HG02759 (cell line): ENCODE measurements at regions not wholly inside any gene's neighbourhood (a gene's known extent, or its start where the extent isn't known, plus 50 kb on each side); places are given as distances from the start of the nearest gene placed in this dataset.
"Not testable (repeated sequence)": the region's sequence is repeated elsewhere in the genome, so short reads cannot be mapped to it uniquely, and the experiment has no call there.

Experiments used
- ATAC-seq: cut with Tn5 transposase; IDR thresholded peaks from one replicate; pipeline ENCODE4 v1.9.1; 2021; ENCODE audit warnings: mild to moderate bottlenecking, moderate library complexity; ENCODE audit not compliant: unreplicated experiment

DNA sequence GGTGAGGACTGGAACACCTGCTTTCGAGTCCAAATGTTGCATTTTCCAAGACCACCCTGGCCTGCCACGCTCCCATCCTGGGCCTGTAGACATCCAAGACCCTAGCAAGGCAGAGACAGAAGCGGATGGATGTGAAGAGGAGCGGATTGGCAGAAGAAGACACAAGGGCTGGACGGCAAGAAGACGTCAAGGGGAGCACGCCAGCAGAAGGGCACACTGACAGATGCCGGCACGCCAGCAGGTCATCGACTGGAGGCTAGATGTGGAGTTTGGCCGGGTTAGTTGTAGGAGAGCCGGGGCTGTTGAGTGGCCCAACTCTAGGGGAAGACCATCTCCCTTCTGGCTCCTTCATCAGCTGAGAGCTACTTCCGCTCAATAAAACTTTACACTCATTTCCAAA lies 251.6 kb downstream of the ZWINT start:
- ATAC-seq, result no peak

DNA sequence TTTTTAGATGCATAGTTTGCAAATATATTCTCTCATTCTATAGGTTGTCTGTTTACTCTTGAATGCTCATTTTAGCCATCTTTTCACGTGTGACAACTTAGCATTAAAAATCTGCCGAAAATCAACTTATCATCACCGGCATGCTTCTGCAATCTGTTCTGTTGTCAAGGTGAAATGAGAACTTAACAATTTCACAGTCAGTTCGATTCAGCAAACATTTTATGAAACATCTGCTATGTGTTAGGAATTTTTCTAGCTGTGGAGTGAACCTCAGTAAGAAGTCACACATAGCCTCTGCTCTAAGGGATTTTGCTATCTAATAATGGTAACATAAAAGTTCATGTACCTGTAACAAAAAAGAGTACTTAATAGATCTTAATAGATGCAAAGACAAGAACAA lies 256.1 kb downstream of the ZWINT start:
- ATAC-seq, result no peak

DNA sequence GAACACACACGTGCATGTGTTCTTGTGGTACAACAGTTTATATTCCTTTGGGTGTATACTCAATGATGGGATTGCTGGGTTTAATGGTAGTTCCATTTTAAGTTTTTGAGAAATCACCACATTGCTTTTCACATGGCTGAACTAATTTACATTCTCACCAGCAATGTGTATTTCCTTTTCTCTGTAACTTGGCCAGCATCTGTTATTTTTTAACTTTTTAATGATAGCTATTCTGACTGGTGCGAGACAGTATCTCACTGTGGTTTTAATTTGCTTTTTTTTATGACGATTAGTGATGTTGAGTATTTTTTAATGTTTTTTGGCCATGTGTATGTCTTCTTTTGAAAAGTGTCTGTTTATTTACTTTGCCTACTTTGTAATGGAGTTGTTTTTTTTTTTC lies 256.6 kb downstream of the ZWINT start:
- no peak for ATAC-seq

DNA sequence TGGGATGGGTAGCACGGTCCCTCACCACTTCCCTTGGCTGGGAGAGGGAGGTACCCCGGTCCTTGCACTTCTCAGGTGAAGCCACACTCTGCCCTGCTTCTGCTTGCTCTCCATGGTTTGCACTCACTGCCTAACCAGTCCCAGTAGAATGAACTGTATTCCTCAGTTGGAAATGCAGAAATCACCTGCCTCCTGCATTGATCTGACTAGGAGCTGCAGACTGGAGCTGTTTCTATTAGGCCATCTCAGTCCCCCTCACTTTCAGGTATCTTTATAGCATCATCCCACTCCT lies 264.9 kb downstream of the ZWINT start:
- ATAC-seq, result no peak

DNA sequence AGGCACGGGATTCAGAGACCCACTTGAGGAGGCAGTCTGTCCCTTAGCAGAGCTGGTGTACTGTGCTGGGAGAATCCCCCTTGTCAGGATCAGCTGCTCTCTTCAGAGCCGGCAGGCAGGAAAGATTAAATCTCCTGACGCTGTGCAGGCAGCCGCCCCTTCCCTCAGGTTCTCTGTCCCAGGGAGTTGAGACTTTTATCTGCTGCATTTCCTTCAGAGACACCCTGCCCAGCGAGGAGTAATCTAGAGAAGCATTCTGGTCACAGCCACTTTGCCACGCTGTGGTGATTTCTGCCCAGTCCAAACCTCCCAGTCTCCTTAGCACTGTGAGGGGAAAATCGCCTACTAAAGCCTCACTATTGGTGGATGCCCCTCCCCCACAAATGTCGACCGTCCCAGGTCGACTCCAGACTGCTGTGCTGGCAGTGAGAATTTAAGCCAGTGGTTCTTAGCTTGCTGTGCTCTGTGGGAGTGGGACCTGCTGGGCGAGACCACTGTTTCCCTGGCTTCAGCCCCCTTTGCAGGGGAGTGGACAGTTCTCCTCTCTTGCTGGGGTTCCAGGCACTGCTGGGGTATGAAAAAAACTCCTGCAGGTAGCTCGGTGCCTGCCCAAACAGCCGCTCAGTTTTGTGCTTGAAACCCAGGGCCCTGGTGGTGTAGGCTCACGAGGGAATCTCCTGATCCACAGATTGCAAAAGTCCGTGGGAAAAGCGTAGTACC lies 265.4 kb downstream of the ZWINT start:
- no peak for ATAC-seq

DNA sequence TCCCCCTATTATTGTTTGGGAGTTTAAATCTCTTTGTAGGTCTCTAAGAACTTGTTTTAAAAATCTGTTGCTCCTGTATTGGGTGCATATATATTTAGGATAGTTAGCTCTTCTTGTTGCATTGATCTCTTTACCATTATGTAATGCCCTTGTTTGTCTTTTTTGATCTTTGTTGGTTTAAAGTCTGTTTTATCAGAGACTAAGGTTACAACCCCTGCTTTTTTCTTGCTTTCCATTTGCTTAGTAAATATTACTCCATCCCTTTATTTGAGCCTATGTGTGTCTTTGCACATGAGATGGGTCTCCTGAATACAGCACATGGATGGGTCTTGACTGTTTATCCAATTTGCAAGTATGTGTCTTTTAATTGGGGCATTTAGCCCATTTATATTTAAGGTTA lies 267.4 kb downstream of the ZWINT start:
- not testable (repeated sequence) for ATAC-seq

DNA sequence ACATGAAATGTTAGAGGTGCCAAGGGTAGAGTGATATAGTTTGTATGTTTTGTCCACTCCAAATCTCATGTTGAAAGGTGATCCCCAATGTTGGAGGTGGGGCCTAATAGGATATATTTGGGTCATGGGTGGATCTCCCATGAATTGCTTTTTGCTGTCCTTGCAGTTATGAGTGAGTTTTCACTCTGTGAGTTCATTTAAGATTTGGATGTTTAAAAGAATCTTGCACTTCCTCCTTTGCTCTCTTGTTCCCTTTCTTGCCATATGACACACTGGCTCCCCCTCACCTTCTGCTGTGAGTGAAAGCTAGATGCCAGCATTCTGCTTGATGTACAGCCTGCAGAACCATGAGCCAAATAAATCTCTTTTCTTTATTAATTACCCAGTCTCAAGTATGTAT lies 269.2 kb downstream of the ZWINT start:
- no peak for ATAC-seq

DNA sequence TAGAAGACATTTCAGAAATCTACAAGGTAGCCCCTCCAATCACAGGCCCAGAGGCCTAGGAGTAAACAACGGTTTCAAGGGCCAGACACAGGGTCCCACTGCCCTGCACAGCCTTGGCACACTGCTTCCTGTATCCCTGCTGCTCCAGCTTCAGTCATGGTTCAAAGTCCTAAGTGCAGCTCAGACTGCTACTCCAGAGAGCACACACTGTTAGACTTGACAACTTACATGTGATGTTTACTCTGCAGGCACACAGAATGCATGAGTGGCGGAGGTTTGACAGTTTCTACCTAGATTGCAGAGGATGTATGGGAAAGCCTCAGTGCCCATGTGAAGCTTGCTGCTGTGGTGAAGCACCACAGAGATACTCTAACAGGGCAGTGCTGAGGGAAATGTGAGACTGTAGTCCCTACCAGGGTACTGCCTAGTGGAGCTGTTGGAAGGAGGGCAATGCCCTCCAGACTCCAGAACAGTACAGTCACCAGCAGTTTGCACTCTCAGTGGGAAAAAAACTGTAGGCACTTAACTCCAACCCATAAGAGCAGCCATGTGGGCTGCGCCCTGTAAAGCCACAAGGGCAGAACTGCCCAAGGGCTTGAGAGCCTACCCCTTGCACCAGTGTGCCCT lies 270.0 kb downstream of the ZWINT start:
- no peak for ATAC-seq

DNA sequence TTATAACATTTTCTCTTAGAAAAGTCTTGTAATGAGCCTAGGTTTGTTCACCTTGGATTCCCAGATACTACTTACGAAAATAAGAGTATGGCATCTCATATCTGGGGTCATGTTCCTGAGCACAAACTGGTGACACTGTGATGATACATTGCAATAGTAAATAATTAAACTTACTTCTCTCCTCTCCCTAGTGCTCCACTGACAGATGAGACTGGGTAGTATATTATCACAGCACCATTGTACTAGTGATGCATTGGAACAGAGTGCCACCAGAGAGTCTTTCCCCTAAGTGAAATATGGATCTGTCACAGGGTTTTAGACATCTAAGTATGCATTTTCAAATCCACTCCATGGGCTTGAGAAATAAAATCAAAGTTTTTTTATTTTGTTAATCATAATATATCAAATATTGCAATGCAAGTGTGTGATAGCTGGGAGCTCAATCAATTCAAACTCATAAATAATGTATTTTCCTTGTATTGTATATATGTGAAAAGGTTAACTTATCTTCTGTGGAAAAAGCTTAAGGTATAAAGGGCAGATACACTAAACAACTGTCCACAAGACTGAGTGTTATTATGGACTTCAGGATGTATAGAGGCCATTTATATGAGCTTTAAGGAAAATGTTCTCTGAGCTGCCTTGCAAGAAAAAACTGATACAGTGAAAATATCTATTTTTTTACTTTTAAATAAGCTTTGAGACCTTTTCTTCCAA lies 275.5 kb downstream of the ZWINT start:
- ATAC-seq, result no peak

DNA sequence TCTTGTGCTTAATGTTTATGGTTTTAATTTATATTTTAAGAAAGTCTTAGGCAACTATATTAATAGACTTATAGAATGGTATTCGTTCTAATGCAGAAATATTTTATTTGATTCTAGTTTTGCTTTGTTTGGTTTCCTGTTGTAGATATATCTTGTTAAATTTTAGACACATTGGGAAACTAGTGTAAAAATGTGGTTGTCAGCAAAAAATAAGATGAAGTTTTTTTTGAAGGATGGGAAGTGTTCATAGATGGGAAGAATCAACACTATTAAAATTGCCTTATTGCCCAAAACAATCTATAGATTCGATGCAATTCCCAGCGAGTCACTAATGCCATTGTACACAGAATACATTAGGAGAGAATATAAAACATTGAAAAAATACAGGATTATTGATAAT lies 278.9 kb downstream of the ZWINT start:
- ATAC-seq, result no peak

DNA sequence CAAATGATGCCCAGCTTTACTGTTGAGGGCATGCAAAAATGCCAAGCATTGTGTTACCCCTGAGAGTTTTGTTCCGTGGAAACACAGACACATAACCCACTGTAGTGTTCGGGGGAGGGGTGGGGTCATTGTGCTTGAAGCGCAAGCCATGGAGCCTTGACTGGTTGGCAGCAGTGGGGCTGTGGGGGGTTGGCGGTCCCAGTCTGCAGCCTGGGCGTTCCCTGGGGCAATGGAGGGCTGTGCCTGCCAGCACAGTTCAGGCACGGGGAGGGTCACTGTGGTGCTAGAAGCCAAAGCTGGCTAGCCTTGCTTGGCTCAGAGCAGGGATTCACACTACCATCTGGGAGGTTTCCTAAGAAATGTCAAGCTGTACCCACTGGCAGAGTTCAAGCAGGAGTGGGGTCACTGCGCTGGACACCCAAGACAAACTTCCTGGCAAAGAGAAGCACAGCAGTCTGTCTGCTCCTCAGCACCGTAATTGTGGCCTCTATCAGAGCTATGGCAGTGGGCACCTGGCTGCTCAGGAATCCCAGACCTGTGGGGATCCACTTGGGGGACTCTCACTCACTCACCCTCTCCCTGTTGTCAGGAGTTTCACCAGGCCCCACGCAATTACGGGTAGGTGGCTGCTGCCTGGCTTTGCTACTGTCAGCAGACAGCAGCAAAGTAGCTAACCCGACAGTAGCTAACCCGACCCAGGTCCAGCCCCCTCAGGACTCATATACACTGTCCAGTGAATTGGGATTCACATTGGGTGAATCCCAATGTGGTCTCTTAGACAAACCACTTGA lies 292.4 kb downstream of the ZWINT start:
- no peak for ATAC-seq

DNA sequence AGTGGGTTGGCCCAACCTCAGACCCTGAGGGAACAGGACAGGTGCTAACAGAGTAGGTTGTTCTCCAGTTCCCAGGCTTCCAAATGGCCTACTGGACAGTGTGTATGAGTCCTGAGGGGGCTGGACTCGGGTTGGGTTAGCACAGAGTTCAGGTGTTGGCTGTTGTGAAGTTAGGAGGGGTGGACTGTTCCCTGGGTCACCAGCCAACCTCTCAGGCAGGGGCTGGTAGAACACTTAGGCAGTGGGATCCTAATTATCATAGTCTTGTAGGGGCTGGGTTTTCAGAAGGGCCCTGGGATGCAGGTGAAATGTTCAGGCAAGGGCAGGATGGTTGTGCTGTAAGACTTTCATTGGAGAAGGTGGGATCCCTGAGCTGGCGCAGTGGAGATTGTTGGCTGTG lies 293.0 kb downstream of the ZWINT start:
- no peak for ATAC-seq

DNA sequence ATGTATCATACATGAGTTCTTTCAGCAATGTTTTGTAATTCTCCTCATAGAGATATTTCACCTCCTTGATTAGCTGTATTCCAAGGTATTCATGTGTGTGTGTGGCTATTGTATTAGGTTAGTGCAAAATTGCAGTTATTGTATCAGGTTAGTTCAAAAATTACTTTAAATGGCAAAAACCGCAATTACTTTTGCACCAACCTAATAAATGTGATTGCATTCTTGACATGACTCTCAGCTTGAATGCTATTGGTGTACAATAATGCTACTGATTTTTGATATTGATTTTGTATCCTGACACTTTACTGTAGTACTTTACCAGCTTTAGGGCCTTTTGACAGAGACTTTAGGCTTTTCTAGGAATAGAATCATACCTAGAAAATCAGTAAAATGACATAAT lies 297.4 kb downstream of the ZWINT start:
- no peak for ATAC-seq

DNA sequence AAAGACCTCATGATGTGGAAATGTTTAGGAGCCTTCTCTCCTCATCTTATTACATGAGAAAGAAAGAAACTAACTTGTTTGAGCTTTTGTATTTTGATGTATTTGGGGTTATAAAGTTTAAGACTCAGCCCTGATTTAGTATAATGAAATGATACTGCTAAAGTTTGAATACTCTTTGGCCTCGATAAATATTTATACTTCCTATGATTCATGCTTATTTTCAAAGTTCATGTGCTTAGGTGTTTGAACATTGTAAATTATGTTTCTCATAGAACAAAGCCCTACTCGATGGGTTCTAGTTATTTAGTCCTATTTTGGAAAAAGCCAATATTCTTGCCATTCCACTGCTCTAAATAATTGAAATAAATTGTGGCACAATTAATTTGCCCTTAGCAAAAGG lies 303.2 kb downstream of the ZWINT start:
- ATAC-seq, result no peak

DNA sequence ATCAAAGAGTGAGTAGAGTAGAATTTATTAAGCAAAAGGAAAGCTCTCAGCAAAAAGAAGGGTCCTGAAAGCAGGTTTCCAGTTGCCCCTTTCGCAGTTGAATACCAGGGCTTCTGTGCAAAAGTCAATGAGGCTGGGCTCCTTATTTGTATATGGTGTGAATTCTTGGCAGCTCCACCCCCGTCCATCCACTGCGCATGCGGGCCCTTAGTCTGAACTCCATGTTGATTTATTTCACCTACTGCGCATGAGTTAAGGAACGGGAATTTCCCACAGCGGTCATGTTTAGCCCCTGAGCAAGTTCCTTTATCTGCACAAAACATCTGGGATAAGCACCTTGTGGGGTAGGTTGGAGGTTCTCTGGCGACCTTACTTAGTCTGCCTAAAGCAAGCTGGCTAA lies 325.6 kb downstream of the ZWINT start:
- ATAC-seq, result no peak

DNA sequence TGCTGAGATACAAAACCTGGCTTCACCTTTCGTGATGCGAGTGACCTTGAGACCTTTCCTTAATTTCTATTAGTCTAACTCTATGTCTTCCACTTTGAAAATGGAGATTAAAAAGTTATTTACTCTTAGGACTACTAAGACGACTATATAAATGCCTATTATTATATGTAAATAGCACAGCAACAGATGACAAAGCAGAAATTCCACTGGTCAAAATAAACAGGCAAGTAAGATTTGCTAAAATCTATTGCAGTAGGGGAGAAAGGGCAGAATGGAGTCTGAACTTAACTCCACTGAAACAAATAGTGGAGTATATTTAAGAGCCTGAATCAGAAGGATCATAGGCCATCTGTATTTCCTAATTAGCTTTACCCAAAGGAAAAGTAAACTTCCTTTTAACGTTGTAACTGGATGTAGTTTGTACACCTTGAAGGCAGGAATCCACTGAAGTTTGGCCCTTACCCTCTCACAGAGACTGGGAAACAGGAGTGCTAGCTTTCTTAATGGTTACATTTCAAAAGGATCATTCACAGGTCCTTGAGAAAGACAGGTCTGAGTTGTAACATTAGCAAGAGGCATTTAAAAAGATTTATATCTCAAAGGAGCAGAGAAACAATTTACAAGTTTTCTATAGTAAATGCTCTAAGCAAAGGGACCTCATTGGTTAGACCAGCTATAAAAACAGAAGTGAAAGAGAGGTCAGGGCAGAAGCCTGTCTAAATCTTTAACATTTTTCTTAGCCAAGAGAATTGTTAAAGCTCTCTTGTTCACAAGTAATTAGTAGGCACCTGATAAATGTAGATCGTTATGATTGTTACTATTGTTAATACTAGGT lies 332.5 kb downstream of the ZWINT start:
- ATAC-seq, result no peak

DNA sequence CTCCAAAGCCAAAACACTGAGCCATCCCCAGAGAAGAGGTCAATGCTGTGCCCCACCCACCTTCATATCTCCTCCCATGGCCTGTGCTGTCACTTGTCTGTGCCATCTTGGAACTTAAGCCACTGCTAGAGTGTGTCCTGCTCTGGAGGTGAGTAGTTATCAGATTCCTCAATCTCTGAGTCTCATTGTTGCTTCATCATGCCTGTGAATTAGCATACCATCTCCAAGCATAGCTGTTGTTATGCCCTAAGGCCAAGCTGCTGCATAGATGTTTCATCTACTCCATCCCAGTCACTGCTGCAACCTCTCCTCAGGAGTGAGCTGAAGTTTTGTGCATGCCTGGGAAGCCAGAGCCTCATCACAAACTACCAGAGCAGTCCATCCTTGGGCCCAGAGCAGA lies 349.0 kb downstream of the ZWINT start:
- no peak for ATAC-seq

DNA sequence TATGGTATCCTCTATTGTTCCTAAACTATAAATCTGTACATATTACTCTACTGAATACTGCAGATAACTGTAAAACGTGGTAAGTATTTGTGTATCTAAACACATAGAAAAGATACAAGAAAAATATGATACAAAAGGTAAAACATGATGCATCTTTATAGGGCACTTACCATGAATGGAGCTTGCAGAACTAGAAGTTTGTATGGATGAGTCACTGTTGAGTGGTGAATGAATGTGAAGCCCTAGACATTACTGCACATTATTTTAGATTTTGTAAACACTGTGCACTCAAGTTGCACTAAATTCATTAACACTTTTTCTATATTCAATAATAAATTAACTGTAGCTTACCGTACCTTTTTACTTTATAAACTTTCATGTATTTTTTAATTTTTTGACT lies 357.5 kb downstream of the ZWINT start:
- ATAC-seq, result no peak

DNA sequence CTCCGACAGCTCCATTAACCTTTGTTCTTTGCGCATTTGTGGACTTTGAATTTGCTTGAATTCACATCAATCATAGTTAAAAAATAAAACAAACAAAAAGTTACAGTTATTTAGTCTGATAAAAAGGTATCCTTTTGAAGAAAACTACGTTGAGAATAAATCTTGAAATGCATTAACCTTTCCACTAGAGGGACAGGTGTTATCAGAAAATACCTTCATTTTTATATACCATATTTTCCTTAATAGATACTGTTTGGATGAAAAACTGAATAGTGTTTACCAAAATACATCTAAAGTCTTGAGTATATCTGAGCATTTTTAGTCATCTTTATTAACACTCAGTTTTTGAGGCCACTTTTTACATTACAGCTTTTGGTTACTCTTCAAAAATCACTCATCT lies 371.9 kb downstream of the ZWINT start:
- ATAC-seq, result no peak

DNA sequence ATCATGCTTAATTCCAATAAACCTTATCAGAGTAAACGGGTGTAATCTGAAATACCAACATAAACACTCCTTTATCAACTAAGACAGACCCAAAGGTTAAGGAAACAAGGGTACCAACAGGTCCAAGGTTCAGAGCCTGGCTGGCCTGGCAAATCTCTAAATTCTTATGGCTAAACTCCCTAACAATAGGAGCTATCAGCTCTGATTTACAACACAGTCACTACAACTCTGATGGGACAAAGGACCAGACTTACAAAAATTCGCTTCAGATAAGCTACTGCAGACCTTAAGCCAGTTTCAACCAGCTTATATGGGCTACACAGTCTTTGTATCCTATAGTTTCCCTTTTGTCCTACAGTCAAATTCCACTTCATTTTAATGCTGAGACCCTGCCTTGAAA lies 381.9 kb downstream of the ZWINT start:
- no peak for ATAC-seq

DNA sequence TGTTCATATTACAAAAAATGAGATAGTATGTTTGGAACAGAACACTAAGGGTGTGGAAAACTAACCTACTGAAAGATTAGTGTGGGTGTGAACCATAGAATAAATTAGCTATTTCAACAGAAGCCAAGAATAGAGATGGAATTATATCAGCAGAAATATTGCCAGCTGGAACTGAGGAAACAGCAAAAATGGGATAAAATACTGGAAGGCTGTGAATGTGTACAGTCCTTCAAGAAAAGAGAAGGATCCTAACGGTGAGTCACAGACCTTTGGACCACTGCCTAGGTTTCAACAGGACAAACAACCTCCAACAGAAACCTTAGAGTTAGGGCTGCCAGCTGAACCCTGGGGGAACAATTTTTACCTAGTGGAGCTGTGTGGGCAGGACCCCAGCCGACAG lies 395.0 kb downstream of the ZWINT start:
- no peak for ATAC-seq
